ENCODE measurements at regions not wholly inside any gene's neighbourhood (a gene's known extent, or its start where the extent isn't known, plus 50 kb on each side); places are given as distances from the start of the nearest gene placed in this dataset.

DNA sequence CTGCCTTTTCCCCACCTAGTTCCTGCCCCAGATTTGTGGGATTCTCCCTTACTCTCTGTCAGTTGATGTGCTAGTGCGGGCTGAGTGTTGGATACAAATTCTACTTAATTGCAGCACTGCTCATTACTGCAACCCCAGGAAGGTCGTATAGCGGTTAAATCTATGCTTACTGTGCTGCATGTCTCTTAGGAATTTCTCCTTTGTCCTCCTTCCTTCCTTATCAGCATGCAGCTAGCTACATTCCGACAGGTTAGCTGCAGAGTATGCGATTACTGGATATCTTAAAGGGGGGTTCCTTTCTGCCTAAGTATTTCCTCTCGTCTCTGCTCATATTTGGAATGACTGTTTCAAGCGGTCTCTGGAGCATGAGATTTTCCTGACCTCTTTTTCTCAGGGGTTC lies 662.8 kb downstream of the TLL1 start:
- DNase-seq (no peak), ATAC-seq (no peak)
- Histone ChIP-seq H3K4me3 (no peak overlapping the region), H3K27ac (no peak overlapping the region), H3K27me3 (no peaks in the 10 kb centered on the region), H3K9me3 (no peaks in the 10 kb centered on the region), H3K4me1 (no peaks in the 10 kb centered on the region), H3K36me3 (no peaks in the 10 kb centered on the region)
- no peak for TF ChIP-seq CTCF (IDR thresholded peaks at IDR 0.05)
- TF ChIP-seq POLR2A (IDR thresholded peaks at IDR 0.05), result no peak
- WGBS (ENCODE audit: insufficient coverage, low coverage, low lambda C conversion rate, missing lambda C conversion rate), result 55% methylated on average over 7 of the region's 7 CpGs
- intact Hi-C loops (cut with DNase I), result no loop called here

- Histone ChIP-seq H3K27ac (no peak overlapping the region), H3K4me1 (no peaks in the 10 kb centered on the region), H3K9me3 (no peaks in the 10 kb centered on the region), H3K36me3 (no peaks in the 10 kb centered on the region), H3K27me3 (no peaks in the 10 kb centered on the region), H3K4me3 (no peak overlapping the region)
- WGBS (ENCODE audit: insufficient coverage, low coverage, low lambda C conversion rate, missing lambda C conversion rate), result 63% methylated on average over 2 of the region's 2 CpGs
- intact Hi-C loops (cut with DNase I), result no loop called here
- TF ChIP-seq CTCF (IDR thresholded peaks at IDR 0.05) (no peak), POLR2A (IDR thresholded peaks at IDR 0.05) (no peak)
- DNase-seq (no peak), ATAC-seq (no peak)
Observed at GRCh38 chr4:166538491-166539005, 665.5 kb downstream of the TLL1 start.

DNA sequence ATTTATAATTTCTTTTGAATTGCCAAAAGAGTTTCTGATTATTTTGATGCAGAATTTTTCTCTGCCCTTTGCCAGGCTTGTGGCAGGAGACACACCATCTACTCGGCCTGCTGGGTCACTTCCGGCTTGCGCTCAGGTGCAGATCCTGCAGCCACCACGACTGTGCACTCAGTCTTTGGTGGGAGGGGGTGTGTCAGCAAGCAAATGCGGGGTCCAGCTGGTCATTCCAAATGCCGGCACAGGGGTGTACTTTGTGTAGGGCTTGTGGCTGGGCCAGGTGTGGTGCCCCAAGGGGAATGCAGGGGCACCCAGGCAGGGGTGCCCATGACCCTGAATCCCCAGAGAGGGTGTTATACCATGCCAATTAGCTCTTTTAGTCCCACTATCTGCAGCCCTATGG lies 673.0 kb downstream of the TLL1 start:
- Histone ChIP-seq H3K9me3 (no peaks in the 10 kb centered on the region), H3K4me3 (no peak overlapping the region), H3K4me1 (no peaks in the 10 kb centered on the region), H3K27me3 (no peaks in the 10 kb centered on the region), H3K27ac (no peak overlapping the region), H3K36me3 (no peaks in the 10 kb centered on the region)
- no peak for DNase-seq
- intact Hi-C loops (cut with DNase I), result no loop called here
- no peak for ATAC-seq
- no peak for TF ChIP-seq CTCF (IDR thresholded peaks at IDR 0.05)
- no peak for TF ChIP-seq POLR2A (IDR thresholded peaks at IDR 0.05)
- 68% methylated on average over 3 of the region's 6 CpGs for WGBS (ENCODE audit: insufficient coverage, low coverage, low lambda C conversion rate, missing lambda C conversion rate)

DNA sequence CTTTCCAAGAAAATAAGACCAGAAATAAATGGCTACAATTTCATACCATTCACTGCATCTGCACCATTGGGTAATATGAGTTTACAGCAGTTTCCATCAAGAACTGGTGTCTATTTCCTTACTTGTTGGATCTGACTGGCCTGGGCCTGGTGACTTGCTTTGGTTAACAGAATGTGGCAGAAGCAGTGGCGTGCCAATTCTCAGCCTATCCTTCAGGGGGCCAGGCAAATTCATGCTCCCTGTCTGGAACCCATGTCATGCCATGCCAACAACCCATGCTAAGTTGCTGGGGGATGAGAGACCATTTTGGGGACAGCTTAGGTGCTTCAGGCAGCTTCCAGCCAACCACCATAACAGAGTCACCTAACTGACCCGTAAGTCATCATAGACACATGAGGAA lies 656.7 kb downstream of the SPOCK3 start:
- intact Hi-C loops (cut with DNase I), result no loop called here
- Histone ChIP-seq H3K4me1 (no peaks in the 10 kb centered on the region), H3K27ac (no peak overlapping the region), H3K27me3 (no peaks in the 10 kb centered on the region), H3K4me3 (no peak overlapping the region), H3K36me3 (no peaks in the 10 kb centered on the region), H3K9me3 (no peaks in the 10 kb centered on the region)
- DNase-seq (no peak), ATAC-seq (no peak)
- TF ChIP-seq POLR2A (IDR thresholded peaks at IDR 0.05), result no peak
- 70% methylated on average over 2 of the region's 2 CpGs for WGBS (ENCODE audit: insufficient coverage, low coverage, low lambda C conversion rate, missing lambda C conversion rate)

DNA sequence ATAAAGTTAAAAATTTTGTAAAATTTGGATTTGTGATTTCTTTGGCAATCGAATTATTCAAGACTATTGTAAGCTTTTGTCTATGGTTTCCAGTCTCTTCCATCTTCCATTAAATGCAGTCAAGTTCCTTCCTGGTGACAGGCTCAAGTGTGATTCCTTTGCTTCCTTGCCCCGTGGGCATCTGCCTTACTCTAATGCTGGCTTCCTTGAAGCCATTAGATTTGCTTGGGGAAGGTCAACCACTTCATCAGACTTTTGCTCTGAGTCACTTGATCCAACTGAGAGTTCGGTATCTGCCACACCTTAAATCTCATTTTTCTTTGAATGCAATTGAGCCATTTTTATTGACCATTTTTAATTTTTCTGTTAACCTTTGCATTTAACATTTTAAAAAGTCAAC lies 648.8 kb downstream of the SPOCK3 start:
- Histone ChIP-seq H3K9me3 (no peaks in the 10 kb centered on the region), H3K36me3 (no peaks in the 10 kb centered on the region), H3K4me3 (no peak overlapping the region), H3K4me1 (no peaks in the 10 kb centered on the region), H3K27ac (no peak overlapping the region), H3K27me3 (no peaks in the 10 kb centered on the region)
- ATAC-seq (no peak), DNase-seq (no peak)
- intact Hi-C loops (cut with DNase I), result no loop called here
- WGBS (ENCODE audit: insufficient coverage, low coverage, low lambda C conversion rate, missing lambda C conversion rate), result 25% methylated on average over 3 of the region's 3 CpGs
- no peak for TF ChIP-seq CTCF (IDR thresholded peaks at IDR 0.05)
- TF ChIP-seq POLR2A (IDR thresholded peaks at IDR 0.05), result no peak
